ENCODE measurements at regions not wholly inside any gene's neighbourhood (a gene's known extent, or its start where the extent isn't known, plus 50 kb on each side); places are given as distances from the start of the nearest gene placed in this dataset.

GRCh38 chrX:138128027-138128671 lies 562.2 kb downstream of the ZIC3 start:
- H3K4me1 Mint-ChIP-seq, result peaks cover 11% of the 10 kb centered on the region
- H3K27me3 Mint-ChIP-seq (ENCODE audit: low read depth), result peaks cover 5% of the 10 kb centered on the region

GRCh38 chrX:138150709-138151108 lies 560.8 kb downstream of the FGF13 start:
- no peak for TF ChIP-seq CTCF (IDR thresholded peaks at IDR 0.05; ENCODE audit: unreplicated experiment in 3 of 3)
- no peaks in the 10 kb centered on the region for H3K27me3 Mint-ChIP-seq (ENCODE audit: low read depth)
- H3K9me3 Mint-ChIP-seq, result no peaks in the 10 kb centered on the region
- no peaks in the 10 kb centered on the region for H3K36me3 Mint-ChIP-seq (ENCODE audit: low read depth)
- no peak overlapping the region for H3K27ac Mint-ChIP-seq
- H3K4me3 Mint-ChIP-seq, result no peak overlapping the region
- H3K4me1 Mint-ChIP-seq, result no peaks in the 10 kb centered on the region

More at GRCh38 chrX:138128027-138128671, 562.2 kb downstream of the ZIC3 start:
- Mint-ChIP-seq H3K9me3 (no peaks in the 10 kb centered on the region), H3K27ac (no peak overlapping the region), H3K4me3 (no peak overlapping the region), H3K36me3 (ENCODE audit: low read depth) (no peaks in the 10 kb centered on the region)
- peak; percentile 56 to 63 (median 63) for TF ChIP-seq CTCF (IDR thresholded peaks at IDR 0.05; ENCODE audit: unreplicated experiment in 3 of 3)

GRCh38 chrX:138157850-138158249 lies 553.7 kb downstream of the FGF13 start:
- Mint-ChIP-seq H3K27ac (no peak overlapping the region), H3K36me3 (ENCODE audit: low read depth) (no peaks in the 10 kb centered on the region), H3K4me3 (no peak overlapping the region), H3K4me1 (no peaks in the 10 kb centered on the region), H3K27me3 (ENCODE audit: low read depth) (no peaks in the 10 kb centered on the region), H3K9me3 (no peaks in the 10 kb centered on the region)
- TF ChIP-seq CTCF (IDR thresholded peaks at IDR 0.05; ENCODE audit: unreplicated experiment in 3 of 3), result no peak

GRCh38 chrX:138191998-138192397 lies 519.5 kb downstream of the FGF13 start:
- Mint-ChIP-seq H3K27ac (no peak overlapping the region), H3K36me3 (ENCODE audit: low read depth) (no peaks in the 10 kb centered on the region), H3K4me1 (no peaks in the 10 kb centered on the region), H3K9me3 (no peaks in the 10 kb centered on the region), H3K4me3 (no peak overlapping the region), H3K27me3 (ENCODE audit: low read depth) (no peaks in the 10 kb centered on the region)
- peak; percentile 51 to 72 (median 71) for TF ChIP-seq CTCF (IDR thresholded peaks at IDR 0.05; ENCODE audit: unreplicated experiment in 3 of 3)

GRCh38 chrX:138229718-138230117 lies 481.8 kb downstream of the FGF13 start:
- no peak for TF ChIP-seq CTCF (IDR thresholded peaks at IDR 0.05; ENCODE audit: unreplicated experiment in 3 of 3)
- Mint-ChIP-seq H3K9me3 (peaks cover 23% of the 10 kb centered on the region), H3K4me1 (peaks cover 5% of the 10 kb centered on the region)

GRCh38 chrX:138240266-138240665 lies 471.3 kb downstream of the FGF13 start:
- no peak overlapping the region for H3K4me3 Mint-ChIP-seq
- no peaks in the 10 kb centered on the region for H3K4me1 Mint-ChIP-seq
- peaks cover 3% of the 10 kb centered on the region for H3K9me3 Mint-ChIP-seq
- no peak for TF ChIP-seq CTCF (IDR thresholded peaks at IDR 0.05; ENCODE audit: unreplicated experiment in 3 of 3)
- no peaks in the 10 kb centered on the region for H3K36me3 Mint-ChIP-seq (ENCODE audit: low read depth)
- no peak overlapping the region for H3K27ac Mint-ChIP-seq
- no peaks in the 10 kb centered on the region for H3K27me3 Mint-ChIP-seq (ENCODE audit: low read depth)

More at GRCh38 chrX:138229718-138230117, 481.8 kb downstream of the FGF13 start:
- Mint-ChIP-seq H3K27me3 (ENCODE audit: low read depth) (no peaks in the 10 kb centered on the region), H3K36me3 (ENCODE audit: low read depth) (no peaks in the 10 kb centered on the region), H3K4me3 (no peak overlapping the region), H3K27ac (no peak overlapping the region)

Data from nephron (organoid).